HG02870 (cell line): ENCODE measurements at regions not wholly inside any gene's neighbourhood (a gene's known extent, or its start where the extent isn't known, plus 50 kb on each side); places are given as distances from the start of the nearest gene placed in this dataset.
"Not testable (repeated sequence)": the region's sequence is repeated elsewhere in the genome, so short reads cannot be mapped to it uniquely, and the experiment has no call there.

ENCODE experiments used
- ATAC-seq: cut with Tn5 transposase; IDR thresholded peaks from one replicate; pipeline ENCODE4 v1.9.1; 2021; ENCODE audit warnings: mild to moderate bottlenecking, moderate library complexity; ENCODE audit not compliant: unreplicated experiment

DNA sequence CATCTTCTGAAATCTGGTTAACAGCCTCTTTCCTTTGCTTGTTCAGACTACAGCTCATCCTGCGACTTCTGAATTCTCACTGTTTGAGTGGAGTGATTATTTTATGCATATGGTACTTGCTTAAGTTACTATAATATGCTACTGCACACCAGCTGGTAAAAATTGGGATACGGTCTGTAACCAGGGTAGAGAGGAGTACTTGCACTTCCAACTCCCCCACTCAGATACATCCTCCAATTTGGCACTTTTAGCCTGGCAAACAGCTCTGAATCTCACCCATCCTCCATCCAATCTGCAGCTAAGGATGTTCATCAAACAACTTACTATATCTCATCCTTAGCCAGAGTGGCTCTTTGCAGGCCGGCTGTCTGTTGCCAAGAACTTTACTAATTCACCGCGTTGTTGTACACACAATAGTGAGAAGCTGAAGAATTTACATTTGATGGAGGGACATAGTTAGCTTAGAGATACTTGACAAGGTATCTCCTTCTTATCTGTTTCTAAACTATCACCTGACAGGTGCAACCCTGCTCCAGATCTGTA lies 1323.6 kb upstream of the ALCAM start:
- ATAC-seq: not testable (repeated sequence)

DNA sequence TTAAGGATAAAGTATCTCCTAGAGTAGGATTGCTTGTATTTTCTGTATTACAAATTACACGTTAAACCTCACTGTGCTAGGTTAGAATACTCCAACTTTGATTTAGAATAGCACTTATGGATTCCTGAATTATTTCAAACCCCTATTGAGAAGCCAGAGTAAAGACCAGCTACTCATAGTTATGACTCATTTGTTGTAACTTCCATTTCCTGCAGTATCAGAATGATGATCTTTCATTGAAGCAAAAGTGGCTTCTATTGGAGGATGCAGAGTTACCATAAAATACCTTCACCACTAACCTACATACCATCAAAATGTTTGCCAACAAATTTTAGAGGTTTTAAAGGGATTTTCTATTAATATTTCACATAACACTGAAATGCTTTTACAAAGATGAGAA lies 1322.7 kb upstream of the ALCAM start:
- ATAC-seq: no peak

DNA sequence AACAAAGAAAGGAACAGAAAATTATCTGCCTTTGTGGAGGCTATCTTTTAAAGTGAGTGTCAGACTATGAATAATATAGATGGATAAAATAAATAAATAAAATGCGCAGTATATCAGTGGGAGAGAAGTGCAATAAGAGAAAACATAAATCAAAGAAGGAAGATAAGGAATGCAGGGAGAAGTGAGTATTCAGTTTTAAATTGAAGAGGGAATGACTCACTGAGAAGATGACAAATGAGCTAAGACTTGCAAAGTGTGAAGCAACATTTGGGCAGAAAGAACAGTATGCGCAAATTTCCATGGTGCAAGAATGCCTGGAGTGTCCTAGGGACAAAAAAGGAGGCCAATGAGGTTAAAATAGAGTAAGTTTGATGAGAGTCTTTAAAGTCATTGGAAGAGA lies 1300.1 kb upstream of the ALCAM start:
- ATAC-seq: no peak

GRCh38 chr3:104069114-104069513 lies 1297.6 kb upstream of the ALCAM start:
- ATAC-seq: no peak

- ATAC-seq: no peak
These were observed 1295.8 kb upstream of the ALCAM start for GRCh38 chr3:104070906-104071305.

DNA sequence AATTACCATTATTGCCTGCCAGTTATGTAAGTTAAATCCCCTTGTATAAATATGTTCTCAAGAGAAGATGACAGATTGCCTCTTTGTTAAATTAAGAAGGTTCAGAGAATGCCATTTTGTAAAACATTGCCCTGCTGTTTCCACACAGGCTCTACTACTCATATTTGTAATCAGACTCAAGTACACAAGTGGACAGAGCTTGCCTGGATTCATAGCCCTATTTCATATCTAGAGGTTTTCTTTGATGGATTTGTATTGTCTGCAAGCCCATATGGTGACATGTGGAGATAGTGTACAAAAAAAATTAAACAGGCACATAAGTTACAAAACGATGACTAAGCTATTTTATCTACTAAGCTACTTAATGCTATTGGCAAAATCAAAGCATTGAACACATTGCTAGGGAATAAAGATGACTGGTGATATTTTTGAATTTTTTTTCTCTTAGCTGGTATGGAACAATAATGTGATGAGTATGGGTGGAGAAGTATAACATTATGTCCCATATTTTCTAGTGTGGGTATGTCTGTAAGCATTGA lies 1286.6 kb upstream of the ALCAM start:
- ATAC-seq: no peak

GRCh38 chr3:104088738-104089137 lies 1278.0 kb upstream of the ALCAM start:
- ATAC-seq: no peak

GRCh38 chr3:104089987-104090386 lies 1276.7 kb upstream of the ALCAM start:
- not testable (repeated sequence) for ATAC-seq

DNA sequence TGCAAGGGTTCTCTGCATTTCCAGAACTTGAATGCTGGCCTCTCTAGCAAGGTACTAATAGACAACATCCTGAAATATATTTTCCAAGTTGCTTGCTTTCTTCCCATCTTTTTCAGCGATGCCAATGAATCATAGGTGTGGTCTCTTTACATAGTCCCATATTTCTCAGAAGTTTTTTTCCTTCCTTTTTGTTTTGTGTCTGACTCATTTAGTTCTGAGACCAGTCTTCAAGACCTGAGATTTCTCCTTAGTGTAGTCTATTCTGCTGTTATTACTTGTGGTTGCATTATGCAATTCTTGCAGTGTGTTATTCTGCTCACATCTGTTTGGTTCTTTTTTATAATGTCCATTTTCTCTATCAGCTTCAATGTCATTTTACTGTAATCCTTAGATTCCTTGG lies 1265.0 kb upstream of the ALCAM start:
- ATAC-seq: no peak

GRCh38 chr3:104102386-104102785 lies 1264.3 kb upstream of the ALCAM start:
- ATAC-seq: peak; percentile 97

GRCh38 chr3:104106276-104106675 lies 1260.4 kb upstream of the ALCAM start:
- no peak for ATAC-seq

DNA sequence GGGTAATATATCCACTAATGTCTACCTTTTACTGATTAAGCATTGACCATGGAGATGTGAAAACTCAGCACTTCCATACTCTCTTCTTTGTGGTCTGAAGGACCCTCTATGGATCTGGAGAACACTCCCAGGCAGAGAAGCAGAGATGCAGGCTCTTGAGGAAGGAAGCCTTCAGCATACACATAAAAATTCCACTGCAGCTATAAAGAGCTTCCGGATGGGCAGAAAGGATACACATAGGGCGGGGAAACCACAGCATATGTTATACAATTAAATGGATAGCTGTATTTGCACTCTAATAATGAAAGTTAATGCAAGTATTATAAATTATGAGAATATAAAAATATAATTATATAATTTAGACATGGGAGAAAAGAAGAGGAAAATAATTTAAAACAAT lies 1258.2 kb upstream of the ALCAM start:
- no peak for ATAC-seq

DNA sequence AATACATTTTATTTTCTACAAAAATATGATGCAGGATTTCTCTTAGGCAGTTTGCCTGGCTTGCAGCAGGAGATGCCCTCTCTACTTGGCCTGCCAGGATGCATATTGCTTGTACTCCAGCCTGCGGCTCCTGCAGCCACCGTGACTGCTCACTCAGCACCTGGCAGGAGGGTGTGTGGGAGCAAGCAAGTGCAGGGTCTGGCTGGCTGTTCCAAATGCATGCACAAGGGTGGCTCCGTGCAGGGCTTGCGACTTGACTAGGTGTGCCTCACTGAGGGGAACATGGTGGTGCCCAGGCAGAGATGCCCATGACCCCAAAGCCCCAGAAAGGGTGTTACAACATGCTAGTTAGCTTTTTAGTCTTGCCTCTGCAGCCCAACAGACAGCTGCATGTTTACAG lies 1240.2 kb upstream of the ALCAM start:
- ATAC-seq: no peak

DNA sequence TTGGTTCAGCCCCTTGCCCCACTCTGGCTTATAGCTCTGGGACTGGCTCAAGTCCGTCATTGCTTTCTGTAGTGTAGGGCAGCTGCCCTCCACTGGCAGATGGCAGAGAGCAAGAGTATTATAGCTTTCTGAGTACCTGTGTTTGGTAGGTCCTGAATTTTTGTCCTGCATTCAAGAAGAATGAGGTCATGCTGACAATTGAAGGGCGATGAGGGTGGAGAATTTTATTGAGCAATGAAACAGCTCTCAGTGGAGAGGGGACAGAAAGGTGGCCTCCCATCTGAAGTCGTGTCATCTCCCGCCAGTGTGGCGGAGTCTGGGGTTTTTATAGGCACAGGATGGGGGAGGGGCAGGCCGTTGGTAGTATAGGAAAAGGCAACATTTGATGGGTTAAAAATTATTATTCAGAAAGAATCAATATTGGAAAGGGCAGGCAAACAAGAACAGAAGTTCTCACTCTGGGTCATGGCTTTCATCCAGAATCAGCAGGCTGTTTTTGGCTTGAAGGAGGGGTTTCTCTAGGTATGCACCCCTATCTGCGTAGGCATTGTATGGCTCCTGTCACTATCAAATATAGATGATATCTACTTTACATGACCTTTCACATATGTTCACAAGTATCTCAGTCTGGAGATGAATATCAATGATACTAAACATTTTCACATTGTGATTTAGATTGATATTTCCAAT lies 1239.7 kb upstream of the ALCAM start:
- ATAC-seq: no peak

GRCh38 chr3:104127830-104128229 lies 1238.9 kb upstream of the ALCAM start:
- no peak for ATAC-seq

- peak; percentile 51 for ATAC-seq
These were observed 1233.9 kb upstream of the ALCAM start for GRCh38 chr3:104132566-104133403.

- no peak for ATAC-seq
These were observed 1233.1 kb upstream of the ALCAM start for GRCh38 chr3:104133630-104134029.

DNA sequence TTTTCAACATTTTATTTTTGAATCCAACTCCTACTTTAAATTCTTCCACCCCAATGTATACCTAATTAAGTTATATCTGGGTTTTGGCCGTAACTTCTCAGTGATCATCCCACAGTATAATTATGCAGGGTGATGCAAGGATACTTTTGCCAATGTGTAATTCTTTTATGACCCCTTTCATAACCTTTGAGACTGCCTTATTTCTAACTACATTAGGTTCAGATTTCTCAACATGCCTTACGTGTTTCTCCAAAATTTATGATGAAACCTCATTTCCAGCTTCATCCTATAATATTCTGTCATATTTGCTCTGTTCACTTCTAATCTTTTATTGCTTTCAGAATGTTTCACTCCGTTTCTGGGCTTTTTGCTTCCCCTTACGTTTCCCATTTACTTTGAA lies 1229.6 kb upstream of the ALCAM start:
- ATAC-seq: no peak

DNA sequence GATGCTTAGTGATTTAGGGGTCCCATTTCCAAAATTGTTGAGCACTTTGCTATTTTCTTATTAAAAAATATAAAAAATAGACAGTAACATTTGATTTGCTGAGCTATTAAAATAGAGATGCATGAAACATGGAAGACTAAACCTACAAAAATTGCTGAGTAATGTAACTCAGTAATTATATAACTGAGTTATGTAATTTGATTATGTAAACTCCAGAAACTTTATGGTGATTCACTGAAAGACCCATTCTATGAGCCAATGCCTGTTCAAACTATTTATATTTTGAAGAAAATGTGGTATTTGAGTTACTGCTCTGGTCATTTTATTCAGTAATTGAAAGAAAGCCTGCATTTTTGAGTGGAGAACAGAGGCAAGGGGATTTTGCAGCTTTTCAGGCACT lies 1221.5 kb upstream of the ALCAM start:
- ATAC-seq: no peak

DNA sequence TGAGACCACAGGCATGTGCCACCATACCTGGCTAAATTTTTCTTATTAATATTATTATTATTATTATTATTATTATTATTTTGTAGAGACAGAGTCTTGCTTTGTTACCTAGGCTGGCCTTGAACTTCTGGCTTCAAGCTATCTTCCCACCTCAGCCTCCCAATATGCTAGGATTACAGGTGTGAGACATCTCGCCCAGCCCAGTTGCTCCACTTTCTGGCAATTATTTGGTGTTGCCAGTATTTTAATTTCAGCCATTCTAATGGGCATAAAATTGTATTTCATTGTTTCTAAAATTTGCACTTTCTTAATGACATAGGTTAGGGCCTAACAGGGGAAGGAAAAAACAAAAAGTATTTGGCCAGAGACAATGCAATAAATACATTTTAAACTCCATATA lies 1217.6 kb upstream of the ALCAM start:
- no peak for ATAC-seq

- ATAC-seq: no peak
These were observed 1216.0 kb upstream of the ALCAM start for GRCh38 chr3:104150724-104151123.

DNA sequence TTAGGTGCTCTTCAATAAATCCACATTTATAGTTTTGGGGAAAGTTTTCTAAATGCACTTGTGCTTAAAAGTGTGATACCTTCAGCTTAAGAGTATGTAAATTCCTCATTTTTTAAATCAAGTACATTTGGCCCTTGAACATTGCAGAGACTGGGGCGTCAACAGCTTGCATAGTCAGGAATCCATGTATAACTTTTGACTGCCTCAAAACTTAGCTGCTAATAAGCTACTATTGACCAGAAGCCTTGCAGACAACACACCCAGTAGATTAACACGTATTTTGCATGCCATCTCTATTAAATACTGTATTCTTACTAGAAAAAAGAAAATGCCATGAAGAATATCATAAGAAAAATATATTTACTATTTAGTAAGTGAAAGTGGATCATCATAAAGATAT lies 1211.8 kb upstream of the ALCAM start:
- ATAC-seq: no peak
